GM18499 (cell line): ENCODE measurements at regions not wholly inside any gene's neighbourhood (a gene's known extent, or its start where the extent isn't known, plus 50 kb on each side); places are given as distances from the start of the nearest gene placed in this dataset.
"Not testable (repeated sequence)": the region's sequence is repeated elsewhere in the genome, so short reads cannot be mapped to it uniquely, and the experiment has no call there.

Experiments used
- ATAC-seq: cut with Tn5 transposase; IDR thresholded peaks from one replicate; pipeline ENCODE4 v1.9.1; 2021; ENCODE audit warnings: moderate number of reproducible peaks; ENCODE audit not compliant: insufficient read depth, unreplicated experiment

DNA sequence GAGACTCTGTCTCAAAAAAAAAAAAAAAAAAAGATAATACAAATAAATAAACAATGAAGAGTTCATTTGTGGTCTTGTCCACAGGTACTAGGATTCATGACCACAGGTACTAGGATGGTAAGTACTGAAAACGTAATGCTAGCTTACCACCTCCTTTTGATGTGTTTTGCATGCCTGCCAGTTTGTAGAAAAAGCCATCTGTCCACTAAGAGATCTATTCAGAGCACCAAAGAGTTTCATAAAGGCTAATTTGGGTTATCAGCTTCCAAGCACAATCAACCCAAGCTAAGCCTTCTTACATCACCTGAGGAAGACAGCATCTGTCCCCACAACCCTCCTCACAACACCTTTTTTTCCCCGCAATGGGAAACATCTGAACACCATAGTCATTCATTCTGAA is 477.2 kb downstream of the ZEB2 start:
- no peak for ATAC-seq

- ATAC-seq: no peak
Observed at GRCh38 chr2:144041612-144042011, 478.3 kb downstream of the ZEB2 start.

GRCh38 chr2:144040834-144041233 is 479.1 kb downstream of the ZEB2 start:
- no peak for ATAC-seq

DNA sequence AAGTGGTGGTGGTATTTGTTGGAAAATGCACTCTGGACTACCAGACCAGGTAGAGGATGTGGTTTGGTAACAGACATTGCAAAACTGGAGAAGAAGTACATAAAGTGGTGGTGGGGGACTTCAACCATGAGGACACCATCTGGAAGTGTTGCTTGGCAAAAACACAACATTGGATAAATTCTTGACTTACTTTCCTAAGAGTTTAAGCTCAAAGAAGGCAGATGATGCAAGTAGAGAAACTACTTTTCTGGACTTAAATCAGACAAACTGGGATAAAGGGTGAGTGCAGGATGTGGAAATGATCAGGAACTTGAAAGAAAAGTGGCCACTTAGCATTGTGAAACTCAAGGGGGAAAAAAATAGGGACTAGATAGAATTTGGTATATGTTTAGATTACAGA is 487.4 kb downstream of the ZEB2 start:
- ATAC-seq: no peak

DNA sequence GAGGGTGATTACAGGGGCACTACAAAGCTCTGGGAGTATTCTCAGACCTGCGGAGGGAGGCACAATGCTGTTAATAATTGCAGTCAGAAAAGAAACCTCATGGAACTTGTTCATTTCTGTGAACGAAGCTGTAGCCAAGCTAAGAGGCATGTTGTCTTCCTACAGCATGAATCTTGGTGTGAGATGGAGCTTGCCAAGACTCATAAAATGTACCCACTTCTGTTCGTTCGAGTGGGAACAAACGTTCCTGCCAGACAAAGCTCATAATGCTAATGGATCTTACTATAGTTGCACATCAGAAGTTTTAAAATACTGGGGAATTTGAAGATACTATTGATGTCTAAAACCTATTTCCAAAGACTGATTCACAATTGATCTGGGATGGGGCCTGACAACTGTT is 489.1 kb downstream of the ZEB2 start:
- no peak for ATAC-seq

DNA sequence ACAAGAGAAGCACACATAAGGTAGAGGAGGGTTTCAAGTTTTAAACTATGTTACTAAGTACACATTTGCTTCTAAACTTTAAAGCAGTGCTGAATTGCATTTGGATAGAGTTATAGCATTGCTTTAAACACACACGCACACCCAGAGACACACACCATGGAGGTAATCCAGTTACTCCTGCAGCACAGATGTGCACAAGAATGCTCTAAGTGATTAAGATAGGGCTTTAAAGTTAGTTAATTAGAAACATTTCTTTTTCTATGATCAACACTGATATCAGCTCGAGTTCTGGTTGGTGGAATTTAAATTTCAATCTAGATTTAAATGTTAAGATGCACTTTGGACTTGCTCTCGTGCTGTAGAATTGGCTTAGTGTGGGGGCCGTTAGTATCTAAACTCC is 492.3 kb downstream of the ZEB2 start:
- no peak for ATAC-seq

GRCh38 chr2:144026753-144027152 is 493.2 kb downstream of the ZEB2 start:
- no peak for ATAC-seq

DNA sequence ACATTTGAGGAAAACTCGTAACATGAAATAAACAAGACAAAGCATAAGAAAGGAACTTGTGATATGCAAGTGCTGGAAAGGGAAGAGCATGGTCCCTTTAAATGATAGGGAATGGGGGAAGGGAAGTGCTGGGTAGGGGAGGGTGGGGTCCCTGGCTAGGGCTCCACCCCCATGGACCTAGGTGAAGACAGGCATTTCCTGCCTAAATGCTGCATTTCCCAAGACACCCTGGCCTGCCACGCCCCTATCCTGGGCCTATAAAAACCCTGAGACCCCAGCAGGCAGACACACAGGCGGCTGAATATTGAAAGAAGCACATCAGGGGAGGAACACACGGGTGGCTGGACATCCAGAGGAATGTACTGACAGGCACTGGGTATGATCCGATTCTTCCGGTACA is 499.9 kb downstream of the ZEB2 start:
- ATAC-seq: no peak

DNA sequence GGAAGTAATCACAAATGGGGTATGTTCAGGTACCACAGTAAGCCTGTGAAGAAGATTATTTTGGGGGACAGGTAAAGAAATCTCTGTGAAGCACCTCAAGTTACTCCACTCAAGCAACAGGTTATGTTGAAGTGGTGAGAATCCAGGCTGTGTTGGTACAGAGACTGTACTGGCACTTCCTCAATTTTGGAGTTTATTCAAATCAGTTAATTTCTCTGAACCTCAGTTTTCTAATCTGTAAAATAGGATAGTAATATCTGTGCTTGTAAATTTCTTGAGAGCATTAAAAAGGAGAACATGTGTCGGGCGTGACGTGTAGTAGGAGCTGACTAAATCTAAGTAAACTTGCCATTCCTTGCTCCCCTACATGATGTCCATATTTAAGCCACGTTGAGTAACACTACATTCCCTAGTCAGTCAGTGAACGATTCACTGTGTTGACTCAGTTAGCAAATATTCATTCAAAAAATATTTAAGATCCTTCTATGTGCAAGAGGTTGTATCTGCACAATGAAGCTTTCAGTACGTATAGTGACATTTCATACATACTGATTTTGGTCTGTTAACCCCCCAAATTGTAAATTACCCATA is 504.2 kb downstream of the ZEB2 start:
- ATAC-seq: no peak

GRCh38 chr2:144015036-144015435 is 504.9 kb downstream of the ZEB2 start:
- no peak for ATAC-seq

GRCh38 chr2:144014103-144014502 is 505.8 kb downstream of the ZEB2 start:
- ATAC-seq: no peak

GRCh38 chr2:144012304-144012703 is 507.6 kb downstream of the ZEB2 start:
- no peak for ATAC-seq

DNA sequence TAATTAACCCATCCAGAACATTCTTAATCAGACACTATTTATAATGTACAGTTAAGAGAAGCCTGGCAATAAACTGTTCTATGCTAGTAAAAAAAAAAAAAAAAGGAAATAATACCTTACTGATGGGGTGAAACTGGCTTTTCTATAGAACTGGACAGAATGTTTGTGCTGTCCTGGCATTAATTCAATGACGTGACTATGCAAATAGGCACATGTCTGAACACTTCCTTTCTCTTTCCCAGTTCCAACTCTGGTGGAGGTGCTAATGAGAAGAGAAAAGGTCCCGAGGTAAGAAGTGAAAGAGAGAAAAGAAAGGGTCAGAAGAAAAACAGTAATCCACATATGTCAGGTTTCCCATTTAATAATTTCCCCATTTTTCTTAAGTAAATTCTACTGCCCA is 508.4 kb downstream of the ZEB2 start:
- no peak for ATAC-seq

DNA sequence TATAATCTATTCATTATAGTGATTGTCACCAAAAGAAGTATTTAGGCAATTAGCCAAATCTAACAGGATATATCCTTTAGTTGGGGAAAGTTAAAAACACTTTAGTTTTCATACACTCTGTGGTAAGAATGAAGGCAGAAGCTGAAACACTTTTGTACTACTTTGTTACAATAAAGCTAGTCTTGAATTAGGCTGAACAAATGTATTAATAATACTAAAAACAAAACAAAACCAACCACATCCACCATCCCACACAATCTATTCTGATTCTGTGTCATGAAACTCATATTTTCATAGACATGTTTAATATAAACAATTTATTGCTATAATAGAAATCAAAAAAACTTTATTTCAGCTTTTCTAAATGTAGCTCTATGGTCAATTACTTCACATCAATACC is 508.8 kb downstream of the ZEB2 start:
- ATAC-seq: no peak

- ATAC-seq: no peak
Observed at GRCh38 chr2:144010096-144010836, 509.7 kb downstream of the ZEB2 start.

GRCh38 chr2:144006139-144006538 is 513.8 kb downstream of the ZEB2 start:
- no peak for ATAC-seq

DNA sequence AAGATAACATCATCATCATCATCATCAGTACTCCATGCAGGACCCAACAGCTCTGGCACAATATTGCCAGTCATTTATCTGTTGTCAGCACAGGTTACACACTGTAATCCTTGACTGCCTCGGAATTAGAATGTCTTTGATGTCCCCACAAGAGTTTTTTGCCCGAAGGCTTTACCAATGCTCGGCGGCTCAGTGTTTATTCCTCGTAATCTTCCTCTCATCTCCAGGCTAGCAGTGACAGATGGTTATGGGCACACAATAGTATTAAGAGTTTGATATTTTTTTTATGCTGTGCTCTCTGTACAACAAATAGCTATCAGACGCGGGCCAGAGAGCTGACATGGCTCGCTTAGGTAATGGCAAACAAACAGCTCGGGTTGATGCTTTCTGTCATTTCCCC is 515.2 kb downstream of the ZEB2 start:
- no peak for ATAC-seq

GRCh38 chr2:144003460-144004075 is 516.4 kb downstream of the ZEB2 start:
- no peak for ATAC-seq

- no peak for ATAC-seq
Observed at GRCh38 chr2:143996974-143997373, 522.9 kb downstream of the ZEB2 start.

GRCh38 chr2:143994961-143995360 is 525.0 kb downstream of the ZEB2 start:
- ATAC-seq: no peak

DNA sequence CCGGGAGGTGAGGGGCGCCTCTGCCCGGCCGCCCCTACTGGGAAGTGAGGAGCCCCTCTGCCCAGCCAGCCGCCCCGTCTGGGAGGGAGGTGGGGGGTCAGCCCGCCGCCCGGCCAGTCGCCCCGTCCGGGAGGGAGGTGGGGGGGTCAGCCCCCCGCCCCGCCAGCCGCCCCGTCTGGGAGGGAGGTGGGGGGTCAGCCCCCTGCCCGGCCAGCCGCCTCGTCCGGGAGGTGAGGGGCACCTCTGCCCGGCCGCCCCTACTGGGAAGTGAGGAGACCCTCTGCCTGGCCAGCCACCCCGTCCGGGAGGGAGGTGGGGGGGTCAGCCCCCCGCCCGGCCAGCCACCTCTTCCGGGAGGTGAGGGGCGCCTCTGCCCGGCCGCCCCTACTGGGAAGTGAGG is 528.3 kb downstream of the ZEB2 start:
- ATAC-seq: not testable (repeated sequence)

DNA sequence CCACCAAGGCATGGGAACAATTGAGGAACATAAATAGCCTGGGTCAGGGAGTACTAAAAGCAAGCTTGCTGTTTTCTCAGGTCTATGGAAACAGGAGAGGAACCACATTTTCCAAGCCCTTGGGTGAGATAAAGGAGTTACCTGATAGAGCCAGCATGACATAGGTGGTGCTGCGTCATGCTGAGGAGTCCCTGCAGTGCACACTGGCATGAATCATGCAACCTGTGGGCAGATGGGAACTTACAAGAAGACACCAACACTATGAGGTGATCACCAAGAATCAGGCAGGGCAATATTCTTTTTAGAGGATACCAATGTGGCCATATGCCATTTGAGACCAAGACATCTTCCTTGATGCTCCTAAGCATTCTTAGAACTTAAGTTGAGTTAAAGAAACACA is 531.8 kb downstream of the ZEB2 start:
- ATAC-seq: no peak
